Stimulated activated CD4-positive, alpha-beta T cell treated with anti-CD3 and anti-CD28 coated beads, Interleukin-12 subunit alpha, Interleukin-12 subunit beta, amount 100 ng/mL, for 24 hours (primary cell): ENCODE measurements at regions not wholly inside any gene's neighbourhood (a gene's known extent, or its start where the extent isn't known, plus 50 kb on each side); places are given as distances from the start of the nearest gene placed in this dataset.

Experiments used
- DNase-seq, 2 experiments: peaks; one replicate each; pipeline ENCODE4 v3.0.0-alpha.2; 2020; ENCODE audit warnings: low read depth in 2 of 2

DNA sequence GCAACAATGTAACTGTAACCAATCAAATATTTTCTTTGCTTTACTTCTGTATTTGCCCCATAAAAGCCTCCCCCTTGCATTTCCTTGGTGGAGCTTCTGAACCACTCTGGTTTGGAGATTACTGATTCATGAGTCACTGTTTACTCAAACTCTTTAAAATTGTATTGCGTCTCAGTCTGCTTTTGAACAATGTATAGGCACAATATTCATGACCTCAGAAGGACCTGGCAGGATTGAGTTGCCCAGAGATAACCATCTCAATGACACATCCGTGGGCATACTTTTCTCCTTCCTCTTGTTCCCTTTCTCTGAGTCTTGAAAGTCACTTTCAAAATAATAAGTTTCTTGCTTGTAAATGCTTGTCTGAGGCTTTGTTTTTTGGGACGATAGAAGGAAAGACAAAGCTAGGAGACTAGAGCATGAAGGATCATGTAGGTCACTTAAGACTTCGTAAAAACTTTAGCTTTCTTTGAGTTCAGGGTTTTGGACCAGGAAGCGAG lies 57.1 kb upstream of the POU1F1 start:
- DNase-seq: no peak

DNA sequence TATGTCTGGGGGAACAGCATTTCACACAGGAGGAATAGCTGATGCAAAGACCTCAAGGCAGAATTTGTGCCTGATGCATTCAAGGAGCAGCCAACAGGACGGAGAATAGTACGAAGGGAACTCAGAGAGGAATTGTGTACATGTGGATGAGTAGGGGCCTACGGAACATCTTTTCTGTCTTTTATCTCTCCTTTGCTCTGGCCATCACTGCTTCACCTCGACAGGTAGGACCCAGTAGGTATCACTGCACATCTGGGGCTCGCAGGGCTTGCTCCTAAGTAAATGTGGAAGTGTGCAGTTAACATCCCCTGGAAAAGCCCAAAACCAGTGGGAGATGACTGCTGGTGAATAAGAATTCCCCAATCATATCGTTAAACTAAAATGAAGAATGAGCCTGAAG lies 56.4 kb upstream of the POU1F1 start:
- no peak for DNase-seq

GRCh38 chr3:87329065-87329464 lies 52.7 kb upstream of the POU1F1 start:
- no peak for DNase-seq
